Type B pancreatic cell (in vitro differentiated cells): ENCODE measurements at regions not wholly inside any gene's neighbourhood (a gene's known extent, or its start where the extent isn't known, plus 50 kb on each side); places are given as distances from the start of the nearest gene placed in this dataset.

Experiments
- DNase-seq: peaks from one replicate; pipeline ENCODE4 v3.0.0; 2021; ENCODE audit warnings: mixed read lengths; ENCODE audit not compliant: unreplicated experiment; ENCODE audit errors: extremely low spot score
- H3K27ac Mint-ChIP-seq: 2 replicates; pipeline ENCODE4 v1.8.0; 2021; ENCODE audit warnings: mild to moderate bottlenecking, mixed read lengths
- H3K27me3 Mint-ChIP-seq: 2 replicates; pipeline ENCODE4 v1.8.0; 2021; ENCODE audit warnings: mixed read lengths
- H3K36me3 Mint-ChIP-seq: 2 replicates; pipeline ENCODE4 v1.8.0; 2021; ENCODE audit warnings: mixed read lengths
- H3K4me1 Mint-ChIP-seq: one replicate; pipeline ENCODE4 v1.8.0; 2021; ENCODE audit warnings: mixed read lengths; ENCODE audit not compliant: unreplicated experiment
- H3K4me3 Mint-ChIP-seq: 2 replicates; pipeline ENCODE4 v1.8.0; 2021; ENCODE audit warnings: mild to moderate bottlenecking, mixed read lengths
- H3K9me3 Mint-ChIP-seq: 2 replicates; pipeline ENCODE4 v1.8.0; 2021; ENCODE audit warnings: mixed read lengths
- TF ChIP-seq, protein P1 (sequence below): fragments of 200-600 bp; sonication (generic); conservative IDR thresholded peaks from 2 replicates; pipeline ENCODE4 v1.5.0; 2021; ENCODE audit warnings: antibody characterized with exemption, mild to moderate bottlenecking

DNA sequence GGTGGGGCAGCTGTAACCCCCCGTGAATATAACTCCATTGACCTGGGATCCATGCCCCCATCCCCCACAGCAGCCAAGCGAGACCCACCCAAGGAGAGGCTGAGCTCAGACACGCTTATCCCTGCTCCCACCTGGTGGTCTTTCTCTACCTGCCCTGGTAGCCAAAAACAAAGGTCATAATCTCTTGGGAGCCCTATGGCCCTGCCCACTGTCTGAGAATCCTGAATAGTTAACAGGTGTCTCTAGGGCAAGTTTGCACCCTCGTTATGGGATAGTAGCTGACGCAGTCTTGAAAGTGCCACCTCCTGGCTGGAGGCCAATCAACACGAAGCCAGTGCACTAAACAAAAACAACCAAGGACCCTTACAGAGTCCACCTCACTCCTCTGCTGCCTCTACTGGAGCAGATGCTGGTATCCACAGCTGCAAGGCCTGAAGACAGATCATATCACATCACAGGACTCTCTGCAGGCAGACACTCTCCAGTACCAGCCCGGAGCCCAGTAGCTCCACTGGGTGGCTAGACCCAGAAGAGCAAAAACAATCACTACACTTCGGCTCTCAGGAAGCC, 134.3 kb upstream of the C1orf174 start:
- H3K9me3 Mint-ChIP-seq: no peaks in the 10 kb centered on the region
- H3K4me3 Mint-ChIP-seq: no peak overlapping the region
- peaks cover 3% of the 10 kb centered on the region for H3K4me1 Mint-ChIP-seq
- TF ChIP-seq, protein P1, sequence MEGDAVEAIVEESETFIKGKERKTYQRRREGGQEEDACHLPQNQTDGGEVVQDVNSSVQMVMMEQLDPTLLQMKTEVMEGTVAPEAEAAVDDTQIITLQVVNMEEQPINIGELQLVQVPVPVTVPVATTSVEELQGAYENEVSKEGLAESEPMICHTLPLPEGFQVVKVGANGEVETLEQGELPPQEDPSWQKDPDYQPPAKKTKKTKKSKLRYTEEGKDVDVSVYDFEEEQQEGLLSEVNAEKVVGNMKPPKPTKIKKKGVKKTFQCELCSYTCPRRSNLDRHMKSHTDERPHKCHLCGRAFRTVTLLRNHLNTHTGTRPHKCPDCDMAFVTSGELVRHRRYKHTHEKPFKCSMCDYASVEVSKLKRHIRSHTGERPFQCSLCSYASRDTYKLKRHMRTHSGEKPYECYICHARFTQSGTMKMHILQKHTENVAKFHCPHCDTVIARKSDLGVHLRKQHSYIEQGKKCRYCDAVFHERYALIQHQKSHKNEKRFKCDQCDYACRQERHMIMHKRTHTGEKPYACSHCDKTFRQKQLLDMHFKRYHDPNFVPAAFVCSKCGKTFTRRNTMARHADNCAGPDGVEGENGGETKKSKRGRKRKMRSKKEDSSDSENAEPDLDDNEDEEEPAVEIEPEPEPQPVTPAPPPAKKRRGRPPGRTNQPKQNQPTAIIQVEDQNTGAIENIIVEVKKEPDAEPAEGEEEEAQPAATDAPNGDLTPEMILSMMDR: no peak
- H3K36me3 Mint-ChIP-seq: no peaks in the 10 kb centered on the region
- no peak overlapping the region for H3K27ac Mint-ChIP-seq
- DNase-seq: no peak
- peaks cover 37% of the 10 kb centered on the region for H3K27me3 Mint-ChIP-seq

- Mint-ChIP-seq H3K4me1 (no peaks in the 10 kb centered on the region), H3K4me3 (no peak overlapping the region), H3K27me3 (peaks cover 47% of the 10 kb centered on the region), H3K9me3 (no peaks in the 10 kb centered on the region), H3K36me3 (no peaks in the 10 kb centered on the region), H3K27ac (no peak overlapping the region)
- TF ChIP-seq, protein P1: no peak
- DNase-seq: no peak
These were observed 144.9 kb upstream of the C1orf174 start for GRCh38 chr1:4044967-4045366.

DNA sequence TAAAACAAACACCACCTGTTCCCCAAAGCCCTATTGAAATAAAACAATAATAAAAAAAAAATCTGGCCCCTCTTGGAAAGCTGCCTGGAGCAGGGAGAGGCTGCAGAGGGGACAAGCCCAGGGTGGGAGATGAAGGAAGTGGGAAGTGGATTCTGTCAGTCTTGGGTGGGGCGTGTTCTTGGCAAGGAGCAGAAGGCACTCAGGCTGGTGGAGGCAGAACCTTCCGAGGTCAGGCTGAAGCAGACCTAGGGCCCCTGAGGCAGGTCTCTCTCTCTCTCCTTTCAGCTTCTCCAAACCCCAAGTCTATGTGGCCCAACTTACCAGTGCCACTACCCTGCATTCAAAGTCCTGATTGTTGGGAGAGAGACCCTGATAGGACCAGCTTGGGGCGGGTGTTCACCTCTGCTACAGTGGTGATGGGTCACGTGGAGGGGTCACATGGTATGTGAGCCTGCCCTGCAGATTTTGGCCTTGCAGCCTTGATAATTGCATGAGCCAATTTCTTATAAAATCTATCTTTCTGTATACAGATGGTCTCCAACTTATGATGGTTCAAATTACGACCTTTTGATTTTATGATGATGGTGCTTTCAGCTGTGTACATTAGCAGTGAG, 145.4 kb upstream of the C1orf174 start:
- DNase-seq: no peak
- TF ChIP-seq, protein P1: no peak
- Mint-ChIP-seq H3K36me3 (no peaks in the 10 kb centered on the region), H3K9me3 (no peaks in the 10 kb centered on the region), H3K27ac (no peak overlapping the region), H3K27me3 (peaks cover 47% of the 10 kb centered on the region), H3K4me3 (no peak overlapping the region), H3K4me1 (no peaks in the 10 kb centered on the region)

DNA sequence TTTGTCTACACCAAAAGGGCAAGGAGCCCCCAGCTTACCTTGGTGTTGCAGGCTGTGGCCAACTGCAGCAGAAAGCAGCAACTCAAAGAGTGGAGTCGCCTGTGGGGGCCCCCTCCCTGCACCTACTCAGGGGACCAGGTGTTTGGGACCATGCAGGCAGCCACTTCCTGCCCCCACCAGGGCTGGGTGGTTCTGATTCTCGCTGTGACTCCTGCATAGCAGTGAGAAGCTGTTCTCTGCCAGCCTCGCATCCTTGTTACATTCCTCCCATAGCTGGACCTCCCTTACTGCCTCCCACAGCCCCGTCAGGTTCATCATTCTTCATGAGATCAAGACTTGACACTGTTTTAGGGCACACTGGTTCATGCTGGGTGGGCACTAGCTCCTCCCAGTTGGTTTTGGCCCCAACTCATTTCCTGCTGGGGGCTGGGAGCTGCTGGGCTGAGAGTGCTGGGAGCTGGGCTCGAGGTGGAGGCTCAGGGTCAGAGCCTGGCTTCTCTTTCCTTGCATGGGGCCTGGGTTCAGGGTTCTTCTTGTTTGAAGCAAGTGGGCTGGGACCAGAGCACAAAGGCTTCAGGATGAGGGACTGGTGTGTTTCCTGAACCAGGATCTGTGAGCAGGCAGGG, 146.9 kb upstream of the C1orf174 start:
- TF ChIP-seq, protein P1: no peak
- Mint-ChIP-seq H3K27ac (no peak overlapping the region), H3K36me3 (no peaks in the 10 kb centered on the region), H3K27me3 (peaks cover 38% of the 10 kb centered on the region), H3K9me3 (no peaks in the 10 kb centered on the region), H3K4me1 (no peaks in the 10 kb centered on the region), H3K4me3 (no peak overlapping the region)
- no peak for DNase-seq

DNA sequence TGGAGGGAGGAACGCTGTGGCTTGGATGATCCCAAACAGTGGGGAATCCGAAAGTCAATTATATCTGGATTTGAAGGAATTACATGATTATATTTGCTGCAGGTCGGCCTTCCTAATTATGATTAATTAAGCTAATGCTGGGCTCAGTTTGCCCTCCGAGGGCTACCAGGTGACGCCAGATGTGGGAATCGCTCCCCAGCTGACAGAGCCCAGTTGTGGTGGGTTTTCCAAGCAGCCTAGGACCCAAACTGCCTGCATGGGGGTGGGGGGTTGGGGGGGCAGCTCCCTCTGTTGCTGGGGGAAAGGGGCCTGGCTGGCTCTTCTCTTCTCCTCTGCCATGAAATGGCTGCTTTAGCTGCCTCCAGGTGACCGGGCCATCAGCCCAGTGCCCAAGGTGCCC, 147.6 kb upstream of the C1orf174 start:
- TF ChIP-seq, protein P1: no peak
- no peaks in the 10 kb centered on the region for H3K9me3 Mint-ChIP-seq
- no peak overlapping the region for H3K27ac Mint-ChIP-seq
- H3K36me3 Mint-ChIP-seq: no peaks in the 10 kb centered on the region
- H3K4me1 Mint-ChIP-seq: no peaks in the 10 kb centered on the region
- no peak overlapping the region for H3K4me3 Mint-ChIP-seq
- H3K27me3 Mint-ChIP-seq: peaks cover 33% of the 10 kb centered on the region
- DNase-seq: no peak
